ENCODE measurements at regions not wholly inside any gene's neighbourhood (a gene's known extent, or its start where the extent isn't known, plus 50 kb on each side); places are given as distances from the start of the nearest gene placed in this dataset.

DNA sequence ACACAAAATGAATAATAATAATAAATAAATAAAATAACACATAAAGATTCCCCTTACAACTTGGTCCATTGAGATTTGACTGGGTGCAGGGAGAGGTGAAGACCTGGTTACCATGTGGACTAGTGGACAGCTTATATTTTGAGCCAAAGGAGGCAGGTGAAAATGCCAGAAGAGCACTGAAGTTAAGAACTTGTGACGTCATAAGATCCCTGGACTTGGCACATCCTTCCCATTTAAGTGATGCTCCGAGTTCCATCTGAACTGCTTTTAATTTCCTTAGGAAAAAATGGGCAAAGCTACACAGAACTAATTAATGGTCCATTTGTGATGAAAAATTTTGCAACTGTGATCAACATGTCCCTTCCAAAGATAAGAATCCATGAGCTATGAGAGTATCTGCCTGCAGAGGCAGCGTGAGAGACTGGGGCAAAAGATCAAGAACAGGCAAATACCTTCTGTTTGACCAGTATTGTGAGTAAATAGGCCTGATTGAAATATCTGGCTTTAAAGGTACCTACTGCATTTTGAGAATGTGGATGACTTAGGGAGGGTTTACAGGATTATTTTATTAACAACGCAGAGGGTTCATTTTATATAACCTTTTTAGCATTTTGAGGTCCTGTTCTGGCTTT is 101.2 kb upstream of the POT1 start:
- DNase-seq (ENCODE audit: low read depth), result no peak

GRCh38 chr7:125025620-125026019 is 96.0 kb upstream of the POT1 start:
- DNase-seq (ENCODE audit: low read depth), result no peak

GRCh38 chr7:125020801-125021200 is 91.2 kb upstream of the POT1 start:
- no peak for DNase-seq (ENCODE audit: low read depth)

DNA sequence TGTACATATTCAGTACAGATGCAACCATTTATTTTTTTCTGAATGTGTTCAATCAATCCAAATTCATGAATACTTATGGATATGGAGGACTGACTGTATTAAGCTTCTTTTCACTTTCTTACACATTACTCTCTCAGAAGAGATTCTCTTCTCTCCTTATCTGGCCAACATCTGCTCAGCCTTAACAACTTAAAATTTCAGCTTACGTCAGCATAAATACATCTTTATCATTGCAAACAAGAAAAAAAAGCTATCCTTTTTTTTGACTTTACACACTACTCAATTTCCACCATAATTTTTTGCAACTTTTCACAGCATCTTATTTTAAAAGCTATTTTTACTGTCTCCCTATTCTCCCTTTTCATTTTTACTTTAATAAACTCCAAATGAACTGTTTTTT is 80.9 kb upstream of the POT1 start:
- DNase-seq (ENCODE audit: low read depth), result no peak

GRCh38 chr7:124996778-124997177 is 67.2 kb upstream of the POT1 start:
- no peak for DNase-seq (ENCODE audit: low read depth)

- no peak for DNase-seq (ENCODE audit: low read depth)
These were observed 63.4 kb upstream of the POT1 start for GRCh38 chr7:124992851-124993562.

- DNase-seq (ENCODE audit: low read depth), result no peak
These were observed 60.3 kb upstream of the POT1 start for GRCh38 chr7:124989911-124990310.

All from CMK (cell line).